Esophagus squamous epithelium (tissue), 4 donors: ENCODE measurements at regions not wholly inside any gene's neighbourhood (a gene's known extent, or its start where the extent isn't known, plus 50 kb on each side); places are given as distances from the start of the nearest gene placed in this dataset.

Source experiments
- POLR2A ChIP-seq, 4 donors: fragments of 450-650 bp; IDR thresholded peaks; one replicate each; pipeline ENCODE4 v1.6.1; 2017; ENCODE audit warnings: antibody characterized with exemption in 4 of 4, mild to moderate bottlenecking in 4 of 4, moderate library complexity in 3 of 4
- TF ChIP-seq, protein P1 (sequence below), 6 experiments: fragments of 450-650 bp in 4 of 6; fragments of 200-600 bp in 2 of 6; sonication (generic) in 2 of 6; IDR thresholded peaks; one replicate each; pipeline ENCODE4 v1.5.1; 2016 to 2019; ENCODE audit warnings: antibody characterized with exemption in 6 of 6, mild to moderate bottlenecking in 4 of 6, moderate library complexity in 4 of 6

DNA sequence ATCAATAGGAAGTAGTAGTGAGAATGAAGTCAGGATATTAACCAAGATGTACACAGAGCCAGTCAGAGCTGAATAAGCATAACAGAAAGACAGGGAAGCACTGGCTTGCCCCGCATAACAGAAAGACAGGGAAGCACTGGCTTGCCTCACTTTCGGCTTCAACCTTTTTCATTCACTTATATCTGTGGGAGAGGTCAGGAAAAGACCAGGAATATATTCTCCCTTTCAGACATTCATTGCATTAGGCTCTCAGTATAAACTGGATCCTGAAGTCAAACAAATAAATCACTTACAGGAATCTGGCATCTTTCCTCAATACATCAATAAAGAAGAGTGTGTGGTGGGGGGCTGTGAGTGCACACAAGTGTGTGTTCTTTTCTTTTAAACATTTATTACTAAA, 437.6 kb downstream of the C6orf118 start:
- TF ChIP-seq, protein P1, sequence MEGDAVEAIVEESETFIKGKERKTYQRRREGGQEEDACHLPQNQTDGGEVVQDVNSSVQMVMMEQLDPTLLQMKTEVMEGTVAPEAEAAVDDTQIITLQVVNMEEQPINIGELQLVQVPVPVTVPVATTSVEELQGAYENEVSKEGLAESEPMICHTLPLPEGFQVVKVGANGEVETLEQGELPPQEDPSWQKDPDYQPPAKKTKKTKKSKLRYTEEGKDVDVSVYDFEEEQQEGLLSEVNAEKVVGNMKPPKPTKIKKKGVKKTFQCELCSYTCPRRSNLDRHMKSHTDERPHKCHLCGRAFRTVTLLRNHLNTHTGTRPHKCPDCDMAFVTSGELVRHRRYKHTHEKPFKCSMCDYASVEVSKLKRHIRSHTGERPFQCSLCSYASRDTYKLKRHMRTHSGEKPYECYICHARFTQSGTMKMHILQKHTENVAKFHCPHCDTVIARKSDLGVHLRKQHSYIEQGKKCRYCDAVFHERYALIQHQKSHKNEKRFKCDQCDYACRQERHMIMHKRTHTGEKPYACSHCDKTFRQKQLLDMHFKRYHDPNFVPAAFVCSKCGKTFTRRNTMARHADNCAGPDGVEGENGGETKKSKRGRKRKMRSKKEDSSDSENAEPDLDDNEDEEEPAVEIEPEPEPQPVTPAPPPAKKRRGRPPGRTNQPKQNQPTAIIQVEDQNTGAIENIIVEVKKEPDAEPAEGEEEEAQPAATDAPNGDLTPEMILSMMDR (IDR thresholded peaks at IDR 0.05) = no peak
- no peak for TF ChIP-seq POLR2A (IDR thresholded peaks at IDR 0.05)
